ENCODE measurements at regions not wholly inside any gene's neighbourhood (a gene's known extent, or its start where the extent isn't known, plus 50 kb on each side); places are given as distances from the start of the nearest gene placed in this dataset.
A peak's percentile ranks its signal among the peaks of the same experiment; 100 is the strongest.

GRCh38 chr12:107351713-107352112, 258.4 kb upstream of the CRY1 start:
- DNase-seq: no peak

GRCh38 chr12:107352347-107353081, 259.2 kb upstream of the CRY1 start:
- DNase-seq: peak; percentile 29 to 44

GRCh38 chr12:107353312-107353711, 260.0 kb upstream of the CRY1 start:
- DNase-seq: no peak

- no peak for DNase-seq
These were observed 261.7 kb upstream of the CRY1 start for GRCh38 chr12:107355004-107355565.

- no peak for DNase-seq
These were observed 262.3 kb upstream of the CRY1 start for GRCh38 chr12:107355612-107356011.

GRCh38 chr12:107356266-107356936, 263.1 kb upstream of the CRY1 start:
- no peak for DNase-seq

- DNase-seq: no peak
These were observed 263.6 kb upstream of the CRY1 start for GRCh38 chr12:107356937-107357295.

- DNase-seq: no peak
These were observed 266.0 kb upstream of the CRY1 start for GRCh38 chr12:107359382-107359781.

- DNase-seq: no peak
These were observed 266.7 kb upstream of the CRY1 start for GRCh38 chr12:107360033-107360432.

- no peak for DNase-seq
These were observed 267.1 kb upstream of the CRY1 start for GRCh38 chr12:107360482-107360881.

GRCh38 chr12:107361970-107362369, 268.6 kb upstream of the CRY1 start:
- DNase-seq: no peak

- DNase-seq: no peak
These were observed 269.6 kb upstream of the CRY1 start for GRCh38 chr12:107362960-107363359.

- DNase-seq: no peak
These were observed 271.6 kb upstream of the CRY1 start for GRCh38 chr12:107364875-107365518.

GRCh38 chr12:107365703-107366102, 272.4 kb upstream of the CRY1 start:
- no peak for DNase-seq

GRCh38 chr12:107366322-107366721, 273.0 kb upstream of the CRY1 start:
- DNase-seq: no peak

GRCh38 chr12:107368586-107368985, 275.2 kb upstream of the CRY1 start:
- peak; percentile 22 to 42 for DNase-seq

- no peak for DNase-seq
These were observed 275.7 kb upstream of the CRY1 start for GRCh38 chr12:107369006-107369405.

GRCh38 chr12:107369679-107370078, 276.3 kb upstream of the CRY1 start:
- DNase-seq: peak; percentile 29 to 39

GRCh38 chr12:107372229-107372658, 278.9 kb upstream of the CRY1 start:
- DNase-seq: peak; percentile 14 to 19

GRCh38 chr12:107373238-107373809, 280.0 kb upstream of the CRY1 start:
- DNase-seq: no peak

GRCh38 chr12:107374161-107374840, 281.0 kb upstream of the CRY1 start:
- no peak for DNase-seq

GRCh38 chr12:107375231-107375630, 281.9 kb upstream of the CRY1 start:
- DNase-seq: no peak

Measured in activated CD4-positive, alpha-beta T cell treated with anti-CD3 and anti-CD28 coated beads for 4 hours (primary cell).